Sigmoid colon (tissue), 6 donors: ENCODE measurements at regions not wholly inside any gene's neighbourhood (a gene's known extent, or its start where the extent isn't known, plus 50 kb on each side); places are given as distances from the start of the nearest gene placed in this dataset.
A peak's percentile ranks its signal among the peaks of the same experiment; 100 is the strongest.

ENCODE experiments used
- DNase-seq: peaks from one replicate; pipeline ENCODE4 v3.0.0-alpha.2; 2019
- H3K27ac ChIP-seq, 4 donors: fragments of 200-600 bp; sonication (generic); one replicate each; pipeline ENCODE4 v1.5.1; 2016 to 2019; ENCODE audit warnings: mild to moderate bottlenecking in 1 of 4
- H3K27me3 ChIP-seq, 3 donors: fragments of 200-600 bp; sonication (generic); one replicate each; pipeline ENCODE4 v1.5.1; 2019; ENCODE audit warnings: mild to moderate bottlenecking in 1 of 3
- H3K36me3 ChIP-seq, 4 donors: fragments of 200-600 bp; sonication (generic); one replicate each; pipeline ENCODE4 v1.5.1; 2016 to 2019
- H3K4me1 ChIP-seq, 4 donors: fragments of 200-600 bp; sonication (generic); one replicate each; pipeline ENCODE4 v1.5.1; 2017 to 2019
- H3K4me3 ChIP-seq, 4 donors: fragments of 200-600 bp; sonication (generic); one replicate each; pipeline ENCODE4 v1.5.1; 2017 to 2019; ENCODE audit warnings: mild to moderate bottlenecking in 2 of 4, moderate library complexity in 1 of 4
- H3K9me3 ChIP-seq, 4 donors: fragments of 200-600 bp in 3 of 4; sonication (generic) in 3 of 4; one replicate each; pipeline versions ENCODE4 v1.5.1 to v1.6.1; 2013 to 2019
- EP300 ChIP-seq, 4 donors: sonication (generic); formaldehyde crosslinking; IDR thresholded peaks; one replicate each; pipeline ENCODE4 v1.6.1; 2017; ENCODE audit warnings: antibody characterized with exemption in 4 of 4
- POLR2A ChIP-seq, 2 donors: fragments of 450-650 bp; IDR thresholded peaks; one replicate each; pipeline ENCODE4 v1.6.1; 2016; ENCODE audit warnings: antibody characterized with exemption in 2 of 2, mild to moderate bottlenecking in 2 of 2, moderate library complexity in 2 of 2
- POLR2AphosphoS5 ChIP-seq, 4 donors: sonication (generic); formaldehyde crosslinking; IDR thresholded peaks; one replicate each; pipeline ENCODE4 v1.6.1; 2017; ENCODE audit warnings: antibody characterized with exemption in 4 of 4
- WGBS, 2 donors: extraction: QIAGEN DNeasy Blood & Tissue Kit; methylation state at CpG; one replicate each; pipeline ENCODE4 v1.1.7; 2013; 5-methylcytosine and 5-hydroxymethylcytosine counted together
- intact Hi-C: fragments of 100-400 bp; cut with DNase I; formaldehyde crosslinking; loops from one replicate; pipeline ENCODE4 v1.15.1; 2023
- TF ChIP-seq, protein P1 (sequence below), 4 experiments: fragments of 450-650 bp in 3 of 4; fragments of 200-600 bp in 1 of 4; IDR thresholded peaks; one replicate each; pipeline ENCODE4 v1.5.1; 2016 to 2019; ENCODE audit warnings: antibody characterized with exemption in 4 of 4, mild to moderate bottlenecking in 3 of 4, moderate library complexity in 2 of 4
- donor health status: healthy with polysubstance abuse.
- donor health status: healthy.

DNA sequence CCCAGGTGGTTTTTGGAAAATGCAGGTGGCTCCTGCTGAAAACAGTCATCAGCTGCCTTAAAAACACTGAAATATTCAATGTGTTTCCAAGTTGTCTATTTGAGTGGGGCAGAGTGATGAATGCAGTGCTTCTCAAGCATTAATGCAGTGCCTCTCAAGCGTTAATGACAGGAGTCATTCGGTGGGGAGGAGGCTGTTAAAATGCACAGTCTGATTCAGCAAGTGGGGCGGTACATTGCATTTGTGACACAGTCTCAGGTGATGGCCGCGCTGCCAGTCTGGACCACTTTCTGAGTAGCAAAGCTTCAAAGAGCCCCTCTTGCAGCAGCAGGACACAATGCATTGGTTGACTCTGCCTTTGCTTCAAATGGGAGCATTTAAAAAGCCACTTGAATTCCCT, 231.4 kb upstream of the RGPD4 start:
- DNase-seq = no peak
- Histone ChIP-seq H3K4me1 (peaks cover 0 to 13% (median 2%) of the 10 kb centered on the region in 4 donors), H3K27me3 (no peaks in the 10 kb centered on the region), H3K27ac (no peak overlapping the region), H3K9me3 (no peaks in the 10 kb centered on the region), H3K36me3 (no peaks in the 10 kb centered on the region), H3K4me3 (no peak overlapping the region)
- WGBS, 2 donors = 88 to 89% methylated on average over 5 of the region's 5 CpGs
- TF ChIP-seq POLR2AphosphoS5 (IDR thresholded peaks at IDR 0.05) (no peak), POLR2A (IDR thresholded peaks at IDR 0.05) (no peak), EP300 (IDR thresholded peaks at IDR 0.05) (no peak)
- TF ChIP-seq, protein P1, sequence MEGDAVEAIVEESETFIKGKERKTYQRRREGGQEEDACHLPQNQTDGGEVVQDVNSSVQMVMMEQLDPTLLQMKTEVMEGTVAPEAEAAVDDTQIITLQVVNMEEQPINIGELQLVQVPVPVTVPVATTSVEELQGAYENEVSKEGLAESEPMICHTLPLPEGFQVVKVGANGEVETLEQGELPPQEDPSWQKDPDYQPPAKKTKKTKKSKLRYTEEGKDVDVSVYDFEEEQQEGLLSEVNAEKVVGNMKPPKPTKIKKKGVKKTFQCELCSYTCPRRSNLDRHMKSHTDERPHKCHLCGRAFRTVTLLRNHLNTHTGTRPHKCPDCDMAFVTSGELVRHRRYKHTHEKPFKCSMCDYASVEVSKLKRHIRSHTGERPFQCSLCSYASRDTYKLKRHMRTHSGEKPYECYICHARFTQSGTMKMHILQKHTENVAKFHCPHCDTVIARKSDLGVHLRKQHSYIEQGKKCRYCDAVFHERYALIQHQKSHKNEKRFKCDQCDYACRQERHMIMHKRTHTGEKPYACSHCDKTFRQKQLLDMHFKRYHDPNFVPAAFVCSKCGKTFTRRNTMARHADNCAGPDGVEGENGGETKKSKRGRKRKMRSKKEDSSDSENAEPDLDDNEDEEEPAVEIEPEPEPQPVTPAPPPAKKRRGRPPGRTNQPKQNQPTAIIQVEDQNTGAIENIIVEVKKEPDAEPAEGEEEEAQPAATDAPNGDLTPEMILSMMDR (IDR thresholded peaks at IDR 0.05) = no peak
- intact Hi-C loops = no loop called here

DNA sequence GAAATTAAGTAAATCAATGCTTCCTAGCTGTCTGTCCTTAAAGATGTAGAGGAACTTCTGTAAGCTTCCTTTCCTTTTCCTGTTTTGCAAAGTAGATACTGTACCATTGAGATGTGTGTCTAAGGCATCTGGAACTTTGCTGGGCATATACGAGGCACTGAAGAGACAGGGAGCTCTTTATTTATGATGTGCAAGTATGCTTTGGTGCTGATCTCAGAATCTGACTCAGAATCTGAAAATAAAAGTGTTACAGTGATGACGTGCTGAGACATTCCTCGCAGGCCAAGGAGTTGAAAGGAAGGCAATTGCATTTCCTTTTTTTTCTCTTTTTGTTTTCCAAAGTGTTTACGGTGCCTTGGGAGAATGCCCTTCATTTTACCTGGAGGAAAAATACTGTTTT, 230.9 kb upstream of the RGPD4 start:
- Histone ChIP-seq H3K36me3 (no peaks in the 10 kb centered on the region), H3K27ac (no peak overlapping the region), H3K9me3 (no peaks in the 10 kb centered on the region), H3K4me3 (no peak overlapping the region), H3K4me1 (peaks cover 0 to 13% (median 2%) of the 10 kb centered on the region in 4 donors), H3K27me3 (no peaks in the 10 kb centered on the region)
- no peak for DNase-seq
- WGBS, 2 donors = 54 to 66% methylated on average over 4 of the region's 4 CpGs
- intact Hi-C loops = no loop called here
- TF ChIP-seq POLR2A (IDR thresholded peaks at IDR 0.05) (no peak), POLR2AphosphoS5 (IDR thresholded peaks at IDR 0.05) (peak in 1 of 4 donors; percentile 48), EP300 (IDR thresholded peaks at IDR 0.05) (no peak)
- TF ChIP-seq, protein P1 (IDR thresholded peaks at IDR 0.05) = no peak

DNA sequence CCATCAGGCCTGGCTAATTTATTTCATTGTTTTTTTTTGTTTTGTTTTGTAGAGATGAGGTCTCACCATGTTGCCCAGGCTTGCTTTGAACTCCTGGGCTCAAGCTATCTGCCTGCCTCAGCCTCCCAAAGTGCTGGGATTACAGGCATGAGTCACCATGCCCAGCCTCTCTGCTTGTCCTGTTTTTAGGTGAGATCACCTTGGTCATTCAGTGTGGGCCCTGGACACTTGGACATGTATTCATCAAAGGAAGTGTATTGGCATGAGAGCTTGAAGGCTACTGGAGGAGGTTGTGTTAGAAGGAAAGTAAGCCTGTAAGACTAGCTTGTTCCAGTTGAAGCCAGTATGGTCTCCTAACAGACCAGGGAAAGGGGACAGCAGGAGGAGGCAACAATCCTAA, 229.2 kb upstream of the RGPD4 start:
- no peaks in the 10 kb centered on the region for H3K9me3 ChIP-seq
- H3K4me1 ChIP-seq = peaks cover 0 to 13% (median 2%) of the 10 kb centered on the region in 4 donors
- H3K27ac ChIP-seq = no peak overlapping the region
- intact Hi-C loops = no loop called here
- no peak overlapping the region for H3K4me3 ChIP-seq
- no peaks in the 10 kb centered on the region for H3K36me3 ChIP-seq
- H3K27me3 ChIP-seq = no peaks in the 10 kb centered on the region
- TF ChIP-seq POLR2AphosphoS5 (IDR thresholded peaks at IDR 0.05) (no peak), EP300 (IDR thresholded peaks at IDR 0.05) (no peak), POLR2A (IDR thresholded peaks at IDR 0.05) (no peak)
- TF ChIP-seq, protein P1 (IDR thresholded peaks at IDR 0.05) = no peak
- no peak for DNase-seq

DNA sequence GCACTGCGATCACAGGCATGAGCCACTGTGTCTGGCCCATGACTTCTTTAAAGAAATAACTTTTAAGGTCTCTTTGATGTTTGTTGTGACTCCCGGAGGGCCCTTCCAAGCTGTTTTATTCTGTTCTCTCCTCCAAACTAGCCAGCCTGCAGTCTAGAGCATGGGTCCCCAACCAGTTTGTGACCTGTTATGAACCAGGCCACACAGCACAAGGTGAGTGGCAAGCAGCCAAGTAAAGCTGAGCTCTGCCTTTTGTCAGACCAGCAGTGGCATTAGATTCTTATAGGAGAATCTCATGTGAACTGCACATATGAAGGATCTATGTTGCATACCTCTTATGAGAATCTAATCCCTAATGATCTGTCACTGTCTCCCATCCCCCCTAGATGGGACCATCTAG, 223.9 kb upstream of the RGPD4 start:
- no peak for DNase-seq
- Histone ChIP-seq H3K27ac (no peak overlapping the region), H3K27me3 (no peaks in the 10 kb centered on the region), H3K4me3 (no peak overlapping the region), H3K9me3 (no peaks in the 10 kb centered on the region), H3K4me1 (no peaks in the 10 kb centered on the region), H3K36me3 (no peaks in the 10 kb centered on the region)
- intact Hi-C loops = no loop called here
- TF ChIP-seq POLR2A (IDR thresholded peaks at IDR 0.05) (no peak), POLR2AphosphoS5 (IDR thresholded peaks at IDR 0.05) (no peak), EP300 (IDR thresholded peaks at IDR 0.05) (no peak)
- TF ChIP-seq, protein P1 (IDR thresholded peaks at IDR 0.05) = no peak
- WGBS, 2 donors = 90 to 91% methylated on average over 2 of the region's 2 CpGs

DNA sequence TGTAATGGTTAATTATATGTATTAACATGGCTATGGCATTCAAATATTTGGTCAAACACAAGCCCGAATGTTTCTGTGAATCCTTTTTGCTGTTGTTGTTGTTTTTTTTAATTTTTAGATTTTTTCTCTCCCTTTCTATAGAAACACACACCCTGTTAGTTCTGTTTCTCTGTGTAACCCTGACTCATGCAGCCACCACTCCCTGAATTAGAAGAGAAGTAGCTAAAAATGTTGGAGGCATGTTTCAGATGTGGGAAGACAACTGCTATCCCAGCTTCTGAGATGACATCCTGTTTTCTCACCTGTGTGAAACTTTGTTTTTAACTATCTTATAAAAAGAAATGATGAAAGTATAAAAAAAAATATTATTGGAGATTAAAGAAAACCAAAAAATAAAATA, 219.6 kb upstream of the RGPD4 start:
- no peak overlapping the region for H3K4me3 ChIP-seq
- H3K27ac ChIP-seq = no peak overlapping the region
- WGBS, 2 donors = 49 to 68% methylated on average over 1 of the region's 1 CpG
- TF ChIP-seq POLR2A (IDR thresholded peaks at IDR 0.05) = no peak
- no peak for TF ChIP-seq POLR2AphosphoS5 (IDR thresholded peaks at IDR 0.05)
- TF ChIP-seq, protein P1 (IDR thresholded peaks at IDR 0.05) = no peak
- no peak for TF ChIP-seq EP300 (IDR thresholded peaks at IDR 0.05)
- DNase-seq = no peak
- no peaks in the 10 kb centered on the region for H3K36me3 ChIP-seq
- no peaks in the 10 kb centered on the region for H3K4me1 ChIP-seq
- no peaks in the 10 kb centered on the region for H3K27me3 ChIP-seq
- H3K9me3 ChIP-seq = no peaks in the 10 kb centered on the region
- intact Hi-C loops = no loop called here
